Right forelimb (tissue), 1 donor: ENCODE measurements at regions not wholly inside any gene's neighbourhood (a gene's known extent, or its start where the extent isn't known, plus 50 kb on each side); places are given as distances from the start of the nearest gene placed in this dataset.

ENCODE experiments used
- DNase-seq: peaks from one replicate; pipeline ENCODE4 v3.0.0-alpha.2; 2018

- no peak for DNase-seq
These were observed 52.5 kb upstream of the VOPP1 start for GRCh38 chr7:55624813-55625212.

- no peak for DNase-seq
These were observed 51.3 kb upstream of the VOPP1 start for GRCh38 chr7:55623617-55624016.

- DNase-seq, result no peak
These were observed 49.9 kb upstream of the VOPP1 start for GRCh38 chr7:55622241-55622640.
